ENCODE measurements at regions not wholly inside any gene's neighbourhood (a gene's known extent, or its start where the extent isn't known, plus 50 kb on each side); places are given as distances from the start of the nearest gene placed in this dataset.

DNA sequence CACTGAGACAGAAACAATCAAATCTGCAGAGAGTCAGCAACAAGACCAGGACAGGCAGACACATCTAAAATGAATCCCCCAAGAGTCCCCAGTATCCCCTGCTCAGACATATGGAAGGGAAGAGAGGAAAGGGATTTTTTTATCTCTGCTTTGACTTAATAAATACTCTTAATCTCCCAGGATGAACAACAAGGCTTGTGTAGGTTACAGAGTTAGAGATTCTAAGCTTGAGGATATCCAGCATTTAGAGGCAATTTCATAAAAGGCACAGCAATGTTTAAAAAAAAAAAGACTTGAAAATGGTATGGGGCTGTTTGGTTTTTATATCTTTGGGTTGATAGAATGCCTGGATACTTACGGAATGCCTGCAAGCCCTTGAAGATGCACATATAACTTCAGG, 199.9 kb downstream of the ARL4C start:
- TF ChIP-seq, protein P1, sequence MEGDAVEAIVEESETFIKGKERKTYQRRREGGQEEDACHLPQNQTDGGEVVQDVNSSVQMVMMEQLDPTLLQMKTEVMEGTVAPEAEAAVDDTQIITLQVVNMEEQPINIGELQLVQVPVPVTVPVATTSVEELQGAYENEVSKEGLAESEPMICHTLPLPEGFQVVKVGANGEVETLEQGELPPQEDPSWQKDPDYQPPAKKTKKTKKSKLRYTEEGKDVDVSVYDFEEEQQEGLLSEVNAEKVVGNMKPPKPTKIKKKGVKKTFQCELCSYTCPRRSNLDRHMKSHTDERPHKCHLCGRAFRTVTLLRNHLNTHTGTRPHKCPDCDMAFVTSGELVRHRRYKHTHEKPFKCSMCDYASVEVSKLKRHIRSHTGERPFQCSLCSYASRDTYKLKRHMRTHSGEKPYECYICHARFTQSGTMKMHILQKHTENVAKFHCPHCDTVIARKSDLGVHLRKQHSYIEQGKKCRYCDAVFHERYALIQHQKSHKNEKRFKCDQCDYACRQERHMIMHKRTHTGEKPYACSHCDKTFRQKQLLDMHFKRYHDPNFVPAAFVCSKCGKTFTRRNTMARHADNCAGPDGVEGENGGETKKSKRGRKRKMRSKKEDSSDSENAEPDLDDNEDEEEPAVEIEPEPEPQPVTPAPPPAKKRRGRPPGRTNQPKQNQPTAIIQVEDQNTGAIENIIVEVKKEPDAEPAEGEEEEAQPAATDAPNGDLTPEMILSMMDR (conservative IDR thresholded peaks at IDR 0.05; ENCODE audit: low read length), result no peak
- TF ChIP-seq EZH2phosphoT487 (IDR thresholded peaks at IDR 0.05; ENCODE audit: borderline replicate concordance), result no peak

Data from Loucy (cell line).